ENCODE measurements at regions not wholly inside any gene's neighbourhood (a gene's known extent, or its start where the extent isn't known, plus 50 kb on each side); places are given as distances from the start of the nearest gene placed in this dataset.

DNA sequence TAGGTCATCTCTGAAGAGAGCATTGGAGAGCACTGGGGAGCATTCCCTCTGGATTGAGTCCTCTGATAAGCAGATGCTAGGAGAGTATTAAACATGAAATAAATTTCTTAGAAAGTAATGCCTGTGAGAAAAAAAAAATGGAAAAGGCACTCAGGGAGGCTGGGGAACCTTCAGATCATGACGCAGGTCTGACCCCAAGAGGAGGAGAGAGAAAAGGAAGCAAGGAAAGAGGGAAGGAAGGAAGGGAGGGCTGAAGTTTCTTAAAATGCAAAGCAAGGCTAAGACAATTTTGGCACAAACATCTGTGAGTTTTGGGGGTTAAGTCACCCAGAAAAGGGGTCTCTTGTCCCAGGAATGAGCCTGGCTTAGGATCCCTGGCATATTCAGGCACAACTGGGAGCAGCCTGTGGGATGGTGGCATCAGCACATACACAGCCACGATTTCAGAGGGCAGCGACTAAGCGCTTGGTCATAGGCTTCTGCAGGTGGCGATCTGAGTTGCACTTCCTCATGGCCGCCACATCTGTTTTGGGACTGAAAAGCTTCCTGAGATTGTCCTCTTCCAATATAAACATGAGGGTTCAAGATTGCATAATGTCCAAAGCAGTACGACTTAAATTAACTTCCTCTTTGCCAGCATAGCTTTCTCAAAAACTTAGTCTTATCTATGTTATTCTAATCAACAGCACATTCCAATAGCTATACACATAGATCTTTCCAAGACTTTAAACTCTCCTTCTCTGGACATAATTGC, 692.7 kb downstream of the DNAH5 start:
- no peak for TF ChIP-seq CTCF (conservative IDR thresholded peaks at IDR 0.05)
- TF ChIP-seq ZFX (IDR thresholded peaks at IDR 0.05), result no peak
